GM10266 (cell line): ENCODE measurements at regions not wholly inside any gene's neighbourhood (a gene's known extent, or its start where the extent isn't known, plus 50 kb on each side); places are given as distances from the start of the nearest gene placed in this dataset.

Experiments
- DNase-seq: peaks from one replicate; pipeline ENCODE4 v3.0.0; 2012; ENCODE audit errors: extremely low spot score
- CTCF ChIP-seq: IDR thresholded peaks from 2 replicates; pipeline ENCODE4 v1.5.1; 2012; ENCODE audit warnings: mild to moderate bottlenecking, low read depth; ENCODE audit not compliant: control insufficient read depth, insufficient read depth; ENCODE audit errors: missing control alignments

GRCh38 chr18:73973972-73974371 is 173.7 kb downstream of the FBXO15 start:
- DNase-seq = no peak
- TF ChIP-seq CTCF = no peak

GRCh38 chr18:73966954-73967353 is 180.7 kb downstream of the FBXO15 start:
- TF ChIP-seq CTCF = no peak
- no peak for DNase-seq

GRCh38 chr18:73962256-73962655 is 185.4 kb downstream of the FBXO15 start:
- TF ChIP-seq CTCF = no peak
- no peak for DNase-seq

GRCh38 chr18:73961804-73962203 is 185.8 kb downstream of the FBXO15 start:
- DNase-seq = no peak
- TF ChIP-seq CTCF = no peak

- TF ChIP-seq CTCF = no peak
- DNase-seq = no peak
Observed at GRCh38 chr18:73959352-73959751, 188.3 kb downstream of the FBXO15 start.

GRCh38 chr18:73954268-73954667 is 193.4 kb downstream of the FBXO15 start:
- no peak for TF ChIP-seq CTCF
- no peak for DNase-seq

GRCh38 chr18:73952296-73952946 is 195.2 kb downstream of the FBXO15 start:
- no peak for TF ChIP-seq CTCF
- no peak for DNase-seq
